ENCODE measurements at regions not wholly inside any gene's neighbourhood (a gene's known extent, or its start where the extent isn't known, plus 50 kb on each side); places are given as distances from the start of the nearest gene placed in this dataset.

DNA sequence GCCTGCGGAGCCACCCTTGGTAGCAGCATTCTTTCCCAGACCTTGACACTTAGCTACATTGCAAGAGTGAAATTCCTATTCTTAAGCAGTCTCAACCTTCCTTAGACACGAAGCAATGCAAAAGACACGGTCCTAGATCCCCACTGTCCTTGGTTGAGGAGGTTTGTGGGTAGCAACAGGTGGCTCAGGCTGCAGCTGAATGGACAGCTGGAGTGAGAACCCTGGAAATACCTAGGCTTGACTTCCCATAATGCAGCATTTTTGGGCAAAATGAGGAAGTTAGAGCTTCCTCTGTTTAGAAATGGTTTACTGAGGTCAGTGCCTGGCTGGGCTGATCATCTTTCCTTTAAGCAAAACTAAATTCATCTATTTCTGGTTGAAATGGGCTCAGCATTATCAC is 296.6 kb downstream of the RFC3 start:
- Histone ChIP-seq H3K36me3 (ENCODE audit: insufficient read depth, low read length) (no peaks in the 10 kb centered on the region), H3K79me2 (ENCODE audit: insufficient read depth, low read length) (no peaks in the 10 kb centered on the region), H3K9me3 (ENCODE audit: insufficient read depth, low read depth, low read length) (no peaks in the 10 kb centered on the region), H3K4me2 (ENCODE audit: low read depth, low read length, poor library complexity, severe bottlenecking) (no peak overlapping the region), H3F3A (ENCODE audit: low read depth) (no peaks in the 10 kb centered on the region), H3K27me3 (ENCODE audit: insufficient read depth, low read length, poor library complexity, severe bottlenecking) (no peaks in the 10 kb centered on the region), H2AFZ (ENCODE audit: low read length) (no peak overlapping the region), H3K9me2 (replicated peaks; ENCODE audit: low read depth, low read length) (no peaks in the 10 kb centered on the region), H3K4me1 (ENCODE audit: insufficient read depth, low read length, poor library complexity, severe bottlenecking) (no peaks in the 10 kb centered on the region), H3K9ac (ENCODE audit: low read depth, low read length, poor library complexity, severe bottlenecking) (no peak overlapping the region), H3K4me3 (ENCODE audit: low read length, poor library complexity, severe bottlenecking) (no peak overlapping the region), H4K20me1 (ENCODE audit: insufficient read depth, low read length, poor library complexity, severe bottlenecking) (no peaks in the 10 kb centered on the region)
- no peak for TF ChIP-seq EZH2phosphoT487 (IDR thresholded peaks at IDR 0.05; ENCODE audit: borderline replicate concordance)
- TF ChIP-seq, protein P1, sequence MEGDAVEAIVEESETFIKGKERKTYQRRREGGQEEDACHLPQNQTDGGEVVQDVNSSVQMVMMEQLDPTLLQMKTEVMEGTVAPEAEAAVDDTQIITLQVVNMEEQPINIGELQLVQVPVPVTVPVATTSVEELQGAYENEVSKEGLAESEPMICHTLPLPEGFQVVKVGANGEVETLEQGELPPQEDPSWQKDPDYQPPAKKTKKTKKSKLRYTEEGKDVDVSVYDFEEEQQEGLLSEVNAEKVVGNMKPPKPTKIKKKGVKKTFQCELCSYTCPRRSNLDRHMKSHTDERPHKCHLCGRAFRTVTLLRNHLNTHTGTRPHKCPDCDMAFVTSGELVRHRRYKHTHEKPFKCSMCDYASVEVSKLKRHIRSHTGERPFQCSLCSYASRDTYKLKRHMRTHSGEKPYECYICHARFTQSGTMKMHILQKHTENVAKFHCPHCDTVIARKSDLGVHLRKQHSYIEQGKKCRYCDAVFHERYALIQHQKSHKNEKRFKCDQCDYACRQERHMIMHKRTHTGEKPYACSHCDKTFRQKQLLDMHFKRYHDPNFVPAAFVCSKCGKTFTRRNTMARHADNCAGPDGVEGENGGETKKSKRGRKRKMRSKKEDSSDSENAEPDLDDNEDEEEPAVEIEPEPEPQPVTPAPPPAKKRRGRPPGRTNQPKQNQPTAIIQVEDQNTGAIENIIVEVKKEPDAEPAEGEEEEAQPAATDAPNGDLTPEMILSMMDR (conservative IDR thresholded peaks at IDR 0.05; ENCODE audit: low read length): no peak

- Histone ChIP-seq H3K9ac (ENCODE audit: low read depth, low read length, poor library complexity, severe bottlenecking) (no peak overlapping the region), H3K9me2 (replicated peaks; ENCODE audit: low read depth, low read length) (no peaks in the 10 kb centered on the region), H3F3A (ENCODE audit: low read depth) (no peaks in the 10 kb centered on the region), H3K4me2 (ENCODE audit: low read depth, low read length, poor library complexity, severe bottlenecking) (no peak overlapping the region), H3K27me3 (ENCODE audit: insufficient read depth, low read length, poor library complexity, severe bottlenecking) (no peaks in the 10 kb centered on the region), H2AFZ (ENCODE audit: low read length) (no peak overlapping the region), H3K4me3 (ENCODE audit: low read length, poor library complexity, severe bottlenecking) (no peak overlapping the region), H3K79me2 (ENCODE audit: insufficient read depth, low read length) (no peaks in the 10 kb centered on the region), H3K9me3 (ENCODE audit: insufficient read depth, low read depth, low read length) (no peaks in the 10 kb centered on the region), H3K36me3 (ENCODE audit: insufficient read depth, low read length) (no peaks in the 10 kb centered on the region), H3K4me1 (ENCODE audit: insufficient read depth, low read length, poor library complexity, severe bottlenecking) (no peaks in the 10 kb centered on the region), H4K20me1 (ENCODE audit: insufficient read depth, low read length, poor library complexity, severe bottlenecking) (no peaks in the 10 kb centered on the region)
- TF ChIP-seq EZH2phosphoT487 (IDR thresholded peaks at IDR 0.05; ENCODE audit: borderline replicate concordance): no peak
- TF ChIP-seq, protein P1 (conservative IDR thresholded peaks at IDR 0.05; ENCODE audit: low read length): no peak
These were observed 298.7 kb downstream of the RFC3 start for GRCh38 chr13:34116651-34117050.

- Histone ChIP-seq H3K4me2 (ENCODE audit: low read depth, low read length, poor library complexity, severe bottlenecking) (no peak overlapping the region), H3K9me3 (ENCODE audit: insufficient read depth, low read depth, low read length) (no peaks in the 10 kb centered on the region), H4K20me1 (ENCODE audit: insufficient read depth, low read length, poor library complexity, severe bottlenecking) (no peaks in the 10 kb centered on the region), H3K4me3 (ENCODE audit: low read length, poor library complexity, severe bottlenecking) (no peak overlapping the region), H2AFZ (ENCODE audit: low read length) (no peak overlapping the region), H3K27me3 (ENCODE audit: insufficient read depth, low read length, poor library complexity, severe bottlenecking) (no peaks in the 10 kb centered on the region), H3K9ac (ENCODE audit: low read depth, low read length, poor library complexity, severe bottlenecking) (no peak overlapping the region), H3F3A (ENCODE audit: low read depth) (no peaks in the 10 kb centered on the region), H3K9me2 (replicated peaks; ENCODE audit: low read depth, low read length) (no peaks in the 10 kb centered on the region), H3K79me2 (ENCODE audit: insufficient read depth, low read length) (no peaks in the 10 kb centered on the region), H3K4me1 (ENCODE audit: insufficient read depth, low read length, poor library complexity, severe bottlenecking) (no peaks in the 10 kb centered on the region), H3K36me3 (ENCODE audit: insufficient read depth, low read length) (no peaks in the 10 kb centered on the region)
- TF ChIP-seq, protein P1 (conservative IDR thresholded peaks at IDR 0.05; ENCODE audit: low read length): no peak
- TF ChIP-seq EZH2phosphoT487 (IDR thresholded peaks at IDR 0.05; ENCODE audit: borderline replicate concordance): no peak
These were observed 306.8 kb downstream of the RFC3 start for GRCh38 chr13:34124666-34125306.
